H9 (cell line): ENCODE measurements at regions not wholly inside any gene's neighbourhood (a gene's known extent, or its start where the extent isn't known, plus 50 kb on each side); places are given as distances from the start of the nearest gene placed in this dataset.

Source experiments
- DNase-seq: peaks from one replicate; pipeline ENCODE4 v3.0.0-alpha.2; 2017
- H2AFZ ChIP-seq: one replicate; pipeline ENCODE4 v1.6.1; 2013; ENCODE audit warnings: mild to moderate bottlenecking, low read length, control low read depth, moderate library complexity
- H2AK5ac ChIP-seq: 2 replicates; pipeline ENCODE4 v1.6.1; 2013; ENCODE audit warnings: low read length, control low read depth, mixed read lengths; ENCODE audit not compliant: insufficient read length
- H2BK120ac ChIP-seq: one replicate; pipeline ENCODE4 v1.6.1; 2013; ENCODE audit warnings: low read depth, mild to moderate bottlenecking, low read length, control low read depth, inconsistent platforms; ENCODE audit not compliant: poor library complexity, severe bottlenecking
- H2BK12ac ChIP-seq: 2 replicates; pipeline ENCODE4 v1.6.1; 2013; ENCODE audit warnings: low read length, control low read depth, mixed read lengths, low read depth; ENCODE audit not compliant: insufficient read length
- H2BK15ac ChIP-seq: 2 replicates; pipeline ENCODE4 v1.6.1; 2013; ENCODE audit warnings: low read depth, low read length, control low read depth
- H2BK20ac ChIP-seq: one replicate; pipeline ENCODE4 v1.6.1; 2013; ENCODE audit warnings: low read depth, mild to moderate bottlenecking, low read length, control low read depth, inconsistent platforms; ENCODE audit not compliant: poor library complexity, severe bottlenecking
- H2BK5ac ChIP-seq: 2 replicates; pipeline ENCODE4 v1.6.1; 2013; ENCODE audit warnings: low read length, control low read depth, mixed read lengths; ENCODE audit not compliant: insufficient read length
- H3K14ac ChIP-seq: 2 replicates; pipeline ENCODE4 v1.6.1; 2013; ENCODE audit warnings: low read length, control low read depth; ENCODE audit not compliant: insufficient read depth
- H3K18ac ChIP-seq: 2 replicates; pipeline ENCODE4 v1.6.1; 2013; ENCODE audit warnings: low read depth, mild to moderate bottlenecking, mixed read lengths, low read length, control low read depth; ENCODE audit not compliant: insufficient read length
- H3K23ac ChIP-seq: 2 replicates; pipeline ENCODE4 v1.6.1; 2013; ENCODE audit warnings: low read length, control low read depth, mixed read lengths, low read depth; ENCODE audit not compliant: insufficient read length
- H3K23me2 ChIP-seq: 2 replicates; pipeline ENCODE4 v1.6.1; 2013; ENCODE audit warnings: low read depth, mild to moderate bottlenecking, mixed read lengths, low read length, control low read depth; ENCODE audit not compliant: insufficient read length, poor library complexity, severe bottlenecking
- H3K27ac ChIP-seq: 2 replicates; pipeline ENCODE4 v1.5.1; 2013; ENCODE audit warnings: low read length, control low read depth, mixed read lengths, low read depth; ENCODE audit not compliant: insufficient read length
- H3K27me3 ChIP-seq: 2 replicates; pipeline ENCODE4 v1.6.1; 2013; ENCODE audit warnings: low read length, control low read depth, inconsistent platforms; ENCODE audit not compliant: insufficient read depth
- H3K4ac ChIP-seq: 2 replicates; pipeline ENCODE4 v1.6.1; 2013; ENCODE audit warnings: low read depth, mild to moderate bottlenecking, control low read depth, inconsistent platforms, low read length, moderate library complexity
- H3K4me1 ChIP-seq: 2 replicates; pipeline ENCODE4 v1.6.1; 2013; ENCODE audit warnings: low read length, control low read depth, inconsistent platforms; ENCODE audit not compliant: insufficient read depth
- H3K4me2 ChIP-seq: 2 replicates; pipeline ENCODE4 v1.6.1; 2013; ENCODE audit warnings: low read length, control low read depth, mixed read lengths; ENCODE audit not compliant: insufficient read length, insufficient read depth
- H3K56ac ChIP-seq: 2 replicates; pipeline ENCODE4 v1.6.1; 2013; ENCODE audit warnings: low read depth, mild to moderate bottlenecking, mixed read lengths, low read length, control low read depth; ENCODE audit not compliant: insufficient read length
- H3K79me1 ChIP-seq: 2 replicates; pipeline ENCODE4 v1.6.1; 2013; ENCODE audit warnings: low read depth, mild to moderate bottlenecking, moderate library complexity, low read length, control low read depth, inconsistent platforms; ENCODE audit not compliant: insufficient read depth, poor library complexity, severe bottlenecking
- H3K79me2 ChIP-seq: 2 replicates; pipeline ENCODE4 v1.6.1; 2013; ENCODE audit warnings: low read length, control low read depth, inconsistent platforms; ENCODE audit not compliant: insufficient read depth
- H3K9ac ChIP-seq: 2 replicates; pipeline ENCODE4 v1.6.1; 2013; ENCODE audit warnings: low read length, control low read depth, mixed read lengths; ENCODE audit not compliant: insufficient read length; ENCODE audit errors: extremely low read depth
- H3K9me3 ChIP-seq: one replicate; pipeline ENCODE4 v1.6.1; 2013; ENCODE audit warnings: low read depth, low read length, inconsistent platforms; ENCODE audit not compliant: control insufficient read depth
- H3T11ph ChIP-seq: one replicate; pipeline ENCODE4 v1.6.1; 2013; ENCODE audit warnings: mild to moderate bottlenecking, low read length, control low read depth, inconsistent platforms
- H4K20me1 ChIP-seq: one replicate; pipeline ENCODE4 v1.6.1; 2013; ENCODE audit not compliant: control insufficient read depth, insufficient read length, insufficient read depth
- H4K5ac ChIP-seq: 2 replicates; pipeline ENCODE4 v1.6.1; 2013; ENCODE audit warnings: low read depth, mild to moderate bottlenecking, mixed read lengths, low read length, control low read depth; ENCODE audit not compliant: insufficient read length
- H4K8ac ChIP-seq: replicated peaks from 2 replicates; pipeline ENCODE4 v1.6.1; 2013; ENCODE audit warnings: low read length, control low read depth, mixed read lengths, low read depth; ENCODE audit not compliant: insufficient read length
- H4K91ac ChIP-seq: 2 replicates; pipeline ENCODE4 v1.6.1; 2013; ENCODE audit warnings: low read depth, mild to moderate bottlenecking, moderate library complexity, mixed read lengths, low read length, control low read depth; ENCODE audit not compliant: insufficient read length
- H3K27ac Mint-ChIP-seq, 3 experiments: 2 replicates in 2 of 3; 3 replicates in 1 of 3; pipeline ENCODE4 v1.8.0; 2020 to 2021; ENCODE audit warnings: mixed read lengths in 3 of 3, mild to moderate bottlenecking in 1 of 3, moderate library complexity in 1 of 3
- H3K27me3 Mint-ChIP-seq: 2 replicates; pipeline ENCODE4 v1.8.0; 2021; ENCODE audit warnings: low read depth, mild to moderate bottlenecking, moderate library complexity, mixed read lengths
- H3K36me3 Mint-ChIP-seq, 3 experiments: 2 replicates in 2 of 3; 3 replicates in 1 of 3; pipeline ENCODE4 v1.8.0; 2020 to 2021; ENCODE audit warnings: low read depth in 3 of 3, mixed read lengths in 3 of 3; ENCODE audit not compliant: insufficient read depth in 1 of 3
- H3K4me1 Mint-ChIP-seq, 2 experiments: 2 replicates each; pipeline ENCODE4 v1.8.0; 2020; ENCODE audit warnings: mixed read lengths in 2 of 2
- H3K4me3 Mint-ChIP-seq, 2 experiments: 2 replicates in 1 of 2; 3 replicates in 1 of 2; pipeline ENCODE4 v1.8.0; 2020 to 2021; ENCODE audit warnings: mild to moderate bottlenecking in 2 of 2, mixed read lengths in 2 of 2, moderate library complexity in 1 of 2
- H3K9me3 Mint-ChIP-seq, 2 experiments: 2 replicates in 1 of 2; 3 replicates in 1 of 2; pipeline ENCODE4 v1.8.0; 2020; ENCODE audit warnings: mild to moderate bottlenecking in 2 of 2, mixed read lengths in 2 of 2, moderate library complexity in 1 of 2
- WGBS: extraction: QIAGEN DNeasy Blood & Tissue Kit; methylation state at CpG from one replicate; pipeline ENCODE4 v1.1.7; 2013; ENCODE audit warnings: missing lambda C conversion rate, low lambda C conversion rate, mixed read lengths; ENCODE audit not compliant: insufficient read length; ENCODE audit errors: extremely low coverage; 5-methylcytosine and 5-hydroxymethylcytosine counted together
- TF ChIP-seq, protein P1 (sequence below): fragments of 200-600 bp; sonication (generic); conservative IDR thresholded peaks from 3 replicates; pipeline ENCODE4 v1.8.0; 2021; ENCODE audit warnings: antibody characterized with exemption, mild to moderate bottlenecking

GRCh38 chr11:22543261-22543660 lies 82.4 kb downstream of the FANCF start:
- no peak overlapping the region for H4K8ac ChIP-seq
- H3K9me3 ChIP-seq = no peaks in the 10 kb centered on the region
- H2BK5ac ChIP-seq = no peak overlapping the region
- no peak overlapping the region for H2BK15ac ChIP-seq
- no peaks in the 10 kb centered on the region for H4K20me1 ChIP-seq
- H3K79me1 ChIP-seq = no peaks in the 10 kb centered on the region
- H3K14ac ChIP-seq = no peak overlapping the region
- H2BK20ac ChIP-seq = no peak overlapping the region
- no peak overlapping the region for H3K23ac ChIP-seq
- no peak overlapping the region for H4K5ac ChIP-seq
- no peaks in the 10 kb centered on the region for H3K4me1 ChIP-seq
- no peaks in the 10 kb centered on the region for H3K79me2 ChIP-seq
- no peak overlapping the region for H3K4ac ChIP-seq
- H3K4me2 ChIP-seq = no peak overlapping the region
- H4K91ac ChIP-seq = no peak overlapping the region
- H3K23me2 ChIP-seq = no peaks in the 10 kb centered on the region
- H2AFZ ChIP-seq = no peak overlapping the region
- H3K9ac ChIP-seq = no peak overlapping the region
- H2BK12ac ChIP-seq = no peak overlapping the region
- H2AK5ac ChIP-seq = no peak overlapping the region
- Mint-ChIP-seq H3K4me1 (peaks cover 3 to 8% of the 10 kb centered on the region in 2 experiments), H3K9me3 (no peaks in the 10 kb centered on the region), H3K27ac (no peak overlapping the region), H3K27me3 (peaks cover 2% of the 10 kb centered on the region; the same call in 1 of the 2 replicates), H3K36me3 (no peaks in the 10 kb centered on the region), H3K4me3 (no peak overlapping the region)
- no peaks in the 10 kb centered on the region for H3K27me3 ChIP-seq
- no peak overlapping the region for H3T11ph ChIP-seq
- H2BK120ac ChIP-seq = no peak overlapping the region
- TF ChIP-seq, protein P1, sequence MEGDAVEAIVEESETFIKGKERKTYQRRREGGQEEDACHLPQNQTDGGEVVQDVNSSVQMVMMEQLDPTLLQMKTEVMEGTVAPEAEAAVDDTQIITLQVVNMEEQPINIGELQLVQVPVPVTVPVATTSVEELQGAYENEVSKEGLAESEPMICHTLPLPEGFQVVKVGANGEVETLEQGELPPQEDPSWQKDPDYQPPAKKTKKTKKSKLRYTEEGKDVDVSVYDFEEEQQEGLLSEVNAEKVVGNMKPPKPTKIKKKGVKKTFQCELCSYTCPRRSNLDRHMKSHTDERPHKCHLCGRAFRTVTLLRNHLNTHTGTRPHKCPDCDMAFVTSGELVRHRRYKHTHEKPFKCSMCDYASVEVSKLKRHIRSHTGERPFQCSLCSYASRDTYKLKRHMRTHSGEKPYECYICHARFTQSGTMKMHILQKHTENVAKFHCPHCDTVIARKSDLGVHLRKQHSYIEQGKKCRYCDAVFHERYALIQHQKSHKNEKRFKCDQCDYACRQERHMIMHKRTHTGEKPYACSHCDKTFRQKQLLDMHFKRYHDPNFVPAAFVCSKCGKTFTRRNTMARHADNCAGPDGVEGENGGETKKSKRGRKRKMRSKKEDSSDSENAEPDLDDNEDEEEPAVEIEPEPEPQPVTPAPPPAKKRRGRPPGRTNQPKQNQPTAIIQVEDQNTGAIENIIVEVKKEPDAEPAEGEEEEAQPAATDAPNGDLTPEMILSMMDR = no peak
- no peak for DNase-seq
- WGBS = no CpG with 5 or more reads among the region's 4 CpGs
- no peak overlapping the region for H3K27ac ChIP-seq
- no peak overlapping the region for H3K56ac ChIP-seq
- no peak overlapping the region for H3K18ac ChIP-seq
